ENCODE measurements at regions not wholly inside any gene's neighbourhood (a gene's known extent, or its start where the extent isn't known, plus 50 kb on each side); places are given as distances from the start of the nearest gene placed in this dataset.

- no peaks in the 10 kb centered on the region for H3K4me1 ChIP-seq (ENCODE audit: control insufficient read depth in 2 of 2, insufficient read depth in 1 of 2, low read depth in 1 of 2, low read length in 2 of 2)
- H2BK15ac ChIP-seq (ENCODE audit: low read length): no peak overlapping the region
- no peaks in the 10 kb centered on the region for H3K79me1 ChIP-seq (ENCODE audit: low read depth, low read length)
- H3K4me2 ChIP-seq (ENCODE audit: insufficient read depth, low read length, poor library complexity, severe bottlenecking): no peak overlapping the region
- H4K8ac ChIP-seq (ENCODE audit: low read depth, low read length): no peak overlapping the region
- no peaks in the 10 kb centered on the region for H3K36me3 ChIP-seq (replicated peaks in 1 of 2; ENCODE audit: control insufficient read depth in 2 of 2, insufficient read depth in 2 of 2, low read length in 2 of 2)
- no peak overlapping the region for H4K91ac ChIP-seq (ENCODE audit: low read depth, low read length, poor library complexity)
- peaks cover 0 to 4% (median 0%) of the 10 kb centered on the region in 3 experiments for H3K27me3 ChIP-seq (ENCODE audit: control insufficient read depth in 3 of 3, insufficient read depth in 3 of 3, low read depth in 1 of 3, low read length in 3 of 3)
- no peaks in the 10 kb centered on the region for H3K9me3 ChIP-seq (replicated peaks in 1 of 2; ENCODE audit: control insufficient read depth in 2 of 2, insufficient read depth in 1 of 2, low read depth in 1 of 2, low read length in 2 of 2)
- WGBS, 2 donors (ENCODE audit: extremely low coverage in 2 of 2, insufficient read length in 2 of 2, insufficient replicate concordance in 1 of 2): no CpG with 5 or more reads among the region's 6 CpGs
- H2AK5ac ChIP-seq (ENCODE audit: low read depth, low read length): no peak overlapping the region
- no peak overlapping the region for H2BK5ac ChIP-seq (ENCODE audit: low read length)
- no peak overlapping the region for H3K14ac ChIP-seq (ENCODE audit: low read length)
- H3K4me3 ChIP-seq (ENCODE audit: low read length in 2 of 2): no peak overlapping the region
- no peak overlapping the region for H2BK12ac ChIP-seq (ENCODE audit: low read length)
- H3K27ac ChIP-seq (replicated peaks; ENCODE audit: low read length): no peak overlapping the region
- no peak overlapping the region for H3K18ac ChIP-seq (ENCODE audit: low read length)
- H3K9ac ChIP-seq (ENCODE audit: low read depth, low read length, poor library complexity): no peak overlapping the region
- no peak overlapping the region for H2AFZ ChIP-seq (ENCODE audit: low read length)
- no peak overlapping the region for H3K23ac ChIP-seq (ENCODE audit: low read depth, low read length, poor library complexity)
- H2BK120ac ChIP-seq (ENCODE audit: low read depth, low read length): no peak overlapping the region
- no peak for DNase-seq (ENCODE audit: low spot score)
- no peak overlapping the region for H3K4ac ChIP-seq (ENCODE audit: low read length)
These were observed 331.3 kb upstream of the KIF2A start for GRCh38 chr5:61974680-61975079.

DNA sequence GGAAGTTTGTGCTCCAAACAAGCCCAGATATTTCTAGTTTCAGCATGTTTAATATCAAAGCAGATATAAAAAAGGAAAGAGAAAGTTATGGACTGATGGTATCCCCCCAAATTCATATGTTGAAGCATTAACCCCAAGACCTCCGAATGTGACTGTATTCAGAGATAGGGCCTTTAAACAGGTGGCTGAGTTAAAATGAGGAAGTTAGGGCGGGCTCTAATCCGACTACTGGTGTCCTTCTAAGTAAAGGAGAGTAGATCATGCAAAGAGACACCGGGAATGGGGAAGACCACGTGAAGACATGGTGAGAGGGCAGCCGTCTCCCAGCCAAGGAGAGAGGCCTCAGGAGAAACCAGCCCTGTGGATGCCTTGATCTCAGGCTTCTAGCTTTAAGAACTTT lies 324.1 kb upstream of the KIF2A start:
- H2BK15ac ChIP-seq (ENCODE audit: low read length): no peak overlapping the region
- no peak overlapping the region for H3K4me3 ChIP-seq (ENCODE audit: low read length in 2 of 2)
- no peak overlapping the region for H4K91ac ChIP-seq (ENCODE audit: low read depth, low read length, poor library complexity)
- no peaks in the 10 kb centered on the region for H3K27me3 ChIP-seq (ENCODE audit: control insufficient read depth in 3 of 3, insufficient read depth in 3 of 3, low read depth in 1 of 3, low read length in 3 of 3)
- no CpG with 5 or more reads among the region's 6 CpGs for WGBS, 2 donors (ENCODE audit: extremely low coverage in 2 of 2, insufficient read length in 2 of 2, insufficient replicate concordance in 1 of 2)
- H3K4ac ChIP-seq (ENCODE audit: low read length): no peak overlapping the region
- no peaks in the 10 kb centered on the region for H3K36me3 ChIP-seq (replicated peaks in 1 of 2; ENCODE audit: control insufficient read depth in 2 of 2, insufficient read depth in 2 of 2, low read length in 2 of 2)
- H2AFZ ChIP-seq (ENCODE audit: low read length): no peak overlapping the region
- no peak overlapping the region for H3K9ac ChIP-seq (ENCODE audit: low read depth, low read length, poor library complexity)
- no peak overlapping the region for H3K27ac ChIP-seq (replicated peaks; ENCODE audit: low read length)
- no peak overlapping the region for H2AK5ac ChIP-seq (ENCODE audit: low read depth, low read length)
- H3K14ac ChIP-seq (ENCODE audit: low read length): no peak overlapping the region
- no peaks in the 10 kb centered on the region for H3K79me1 ChIP-seq (ENCODE audit: low read depth, low read length)
- H4K8ac ChIP-seq (ENCODE audit: low read depth, low read length): no peak overlapping the region
- no peak overlapping the region for H2BK5ac ChIP-seq (ENCODE audit: low read length)
- H2BK12ac ChIP-seq (ENCODE audit: low read length): no peak overlapping the region
- H3K18ac ChIP-seq (ENCODE audit: low read length): no peak overlapping the region
- no peak overlapping the region for H3K4me2 ChIP-seq (ENCODE audit: insufficient read depth, low read length, poor library complexity, severe bottlenecking)
- DNase-seq (ENCODE audit: low spot score): no peak
- H3K4me1 ChIP-seq (ENCODE audit: control insufficient read depth in 2 of 2, insufficient read depth in 1 of 2, low read depth in 1 of 2, low read length in 2 of 2): peaks cover 0 to 2% of the 10 kb centered on the region in 2 donors
- H3K23ac ChIP-seq (ENCODE audit: low read depth, low read length, poor library complexity): no peak overlapping the region
- H3K9me3 ChIP-seq (replicated peaks in 1 of 2; ENCODE audit: control insufficient read depth in 2 of 2, insufficient read depth in 1 of 2, low read depth in 1 of 2, low read length in 2 of 2): no peaks in the 10 kb centered on the region
- no peak overlapping the region for H2BK120ac ChIP-seq (ENCODE audit: low read depth, low read length)

DNA sequence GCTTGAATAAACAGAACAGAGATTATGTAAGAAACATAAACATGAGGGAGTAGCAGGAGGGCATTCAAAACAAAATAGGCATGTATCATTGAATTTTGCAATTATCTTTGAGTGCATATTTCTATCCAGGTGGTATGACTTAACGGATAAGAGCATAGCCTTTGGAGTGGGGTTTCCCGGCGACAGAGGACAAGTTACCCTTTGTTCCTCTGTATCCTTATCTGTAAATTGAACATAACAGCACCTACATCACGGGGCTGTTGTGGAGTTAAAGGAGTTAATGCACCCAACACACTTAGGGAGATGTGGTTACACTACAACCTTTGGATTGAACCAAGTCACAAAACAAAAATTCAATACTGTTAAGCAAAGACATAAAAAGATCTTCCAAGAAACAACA lies 314.6 kb upstream of the KIF2A start:
- Histone ChIP-seq H2AK5ac (ENCODE audit: low read depth, low read length) (no peak overlapping the region), H3K79me1 (ENCODE audit: low read depth, low read length) (no peaks in the 10 kb centered on the region), H3K27me3 (ENCODE audit: control insufficient read depth in 3 of 3, insufficient read depth in 3 of 3, low read depth in 1 of 3, low read length in 3 of 3) (peaks cover 0 to 10% (median 2%) of the 10 kb centered on the region in 3 experiments), H4K8ac (ENCODE audit: low read depth, low read length) (no peak overlapping the region), H3K4me1 (ENCODE audit: control insufficient read depth in 2 of 2, insufficient read depth in 1 of 2, low read depth in 1 of 2, low read length in 2 of 2) (peaks cover 0 to 2% of the 10 kb centered on the region in 2 donors), H3K23ac (ENCODE audit: low read depth, low read length, poor library complexity) (no peak overlapping the region), H2BK5ac (ENCODE audit: low read length) (no peak overlapping the region), H2AFZ (ENCODE audit: low read length) (no peak overlapping the region), H2BK12ac (ENCODE audit: low read length) (no peak overlapping the region), H2BK120ac (ENCODE audit: low read depth, low read length) (no peak overlapping the region), H3K4me2 (ENCODE audit: insufficient read depth, low read length, poor library complexity, severe bottlenecking) (no peak overlapping the region), H3K4me3 (ENCODE audit: low read length in 2 of 2) (no peak overlapping the region), H4K91ac (ENCODE audit: low read depth, low read length, poor library complexity) (no peak overlapping the region), H3K9me3 (replicated peaks in 1 of 2; ENCODE audit: control insufficient read depth in 2 of 2, insufficient read depth in 1 of 2, low read depth in 1 of 2, low read length in 2 of 2) (no peaks in the 10 kb centered on the region), H3K4ac (ENCODE audit: low read length) (no peak overlapping the region), H3K36me3 (replicated peaks in 1 of 2; ENCODE audit: control insufficient read depth in 2 of 2, insufficient read depth in 2 of 2, low read length in 2 of 2) (no peaks in the 10 kb centered on the region), H3K27ac (replicated peaks; ENCODE audit: low read length) (no peak overlapping the region), H3K14ac (ENCODE audit: low read length) (no peak overlapping the region), H2BK15ac (ENCODE audit: low read length) (no peak overlapping the region), H3K9ac (ENCODE audit: low read depth, low read length, poor library complexity) (no peak overlapping the region), H3K18ac (ENCODE audit: low read length) (no peak overlapping the region)
- DNase-seq (ENCODE audit: low spot score): no peak
- no CpG with 5 or more reads among the region's 4 CpGs for WGBS, 2 donors (ENCODE audit: extremely low coverage in 2 of 2, insufficient read length in 2 of 2, insufficient replicate concordance in 1 of 2)

DNA sequence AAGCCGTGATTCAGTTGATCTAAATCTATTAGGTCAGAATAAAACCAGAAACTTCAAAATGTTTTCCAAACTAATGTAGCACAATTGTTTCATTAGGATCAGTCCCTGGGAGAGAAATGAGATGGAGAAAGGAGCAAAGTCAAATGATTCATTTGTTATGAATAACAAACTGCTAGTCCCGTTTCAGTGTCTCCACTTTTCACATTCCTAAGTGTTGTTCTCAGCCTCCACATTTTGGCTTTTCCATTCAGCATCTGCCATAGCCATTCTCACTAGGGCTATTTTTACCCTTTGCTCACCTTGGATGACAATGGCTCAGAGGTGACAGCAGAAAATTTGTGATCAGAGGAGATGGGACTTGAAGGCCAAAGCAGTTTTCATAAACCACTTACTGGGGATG lies 314.1 kb upstream of the KIF2A start:
- Histone ChIP-seq H2BK12ac (ENCODE audit: low read length) (no peak overlapping the region), H3K23ac (ENCODE audit: low read depth, low read length, poor library complexity) (no peak overlapping the region), H3K79me1 (ENCODE audit: low read depth, low read length) (no peaks in the 10 kb centered on the region), H2AK5ac (ENCODE audit: low read depth, low read length) (no peak overlapping the region), H3K9ac (ENCODE audit: low read depth, low read length, poor library complexity) (no peak overlapping the region), H3K4me1 (ENCODE audit: control insufficient read depth in 2 of 2, insufficient read depth in 1 of 2, low read depth in 1 of 2, low read length in 2 of 2) (peaks cover 0 to 2% of the 10 kb centered on the region in 2 donors), H4K91ac (ENCODE audit: low read depth, low read length, poor library complexity) (no peak overlapping the region), H3K36me3 (replicated peaks in 1 of 2; ENCODE audit: control insufficient read depth in 2 of 2, insufficient read depth in 2 of 2, low read length in 2 of 2) (no peaks in the 10 kb centered on the region), H3K18ac (ENCODE audit: low read length) (no peak overlapping the region), H3K14ac (ENCODE audit: low read length) (no peak overlapping the region), H3K4me3 (ENCODE audit: low read length in 2 of 2) (no peak overlapping the region), H3K9me3 (replicated peaks in 1 of 2; ENCODE audit: control insufficient read depth in 2 of 2, insufficient read depth in 1 of 2, low read depth in 1 of 2, low read length in 2 of 2) (no peaks in the 10 kb centered on the region), H2AFZ (ENCODE audit: low read length) (no peak overlapping the region), H2BK15ac (ENCODE audit: low read length) (no peak overlapping the region), H3K4ac (ENCODE audit: low read length) (no peak overlapping the region), H4K8ac (ENCODE audit: low read depth, low read length) (no peak overlapping the region), H2BK120ac (ENCODE audit: low read depth, low read length) (no peak overlapping the region), H3K4me2 (ENCODE audit: insufficient read depth, low read length, poor library complexity, severe bottlenecking) (no peak overlapping the region), H3K27ac (replicated peaks; ENCODE audit: low read length) (no peak overlapping the region), H3K27me3 (ENCODE audit: control insufficient read depth in 3 of 3, insufficient read depth in 3 of 3, low read depth in 1 of 3, low read length in 3 of 3) (peaks cover 0 to 10% (median 2%) of the 10 kb centered on the region in 3 experiments), H2BK5ac (ENCODE audit: low read length) (no peak overlapping the region)
- DNase-seq (ENCODE audit: low spot score): no peak
- no CpG with 5 or more reads among the region's 2 CpGs for WGBS, 2 donors (ENCODE audit: extremely low coverage in 2 of 2, insufficient read length in 2 of 2, insufficient replicate concordance in 1 of 2)
